ENCODE measurements at regions not wholly inside any gene's neighbourhood (a gene's known extent, or its start where the extent isn't known, plus 50 kb on each side); places are given as distances from the start of the nearest gene placed in this dataset.

GRCh38 chr1:237998581-237998980 lies 107.9 kb upstream of the ZP4 start:
- Histone ChIP-seq H3K36me3 (ENCODE audit: control insufficient read depth, insufficient read depth, low read length) (no peaks in the 10 kb centered on the region), H3K4me3 (ENCODE audit: low read depth, low read length) (no peak overlapping the region), H3K27me3 (ENCODE audit: control insufficient read depth, insufficient read depth, low read length) (no peaks in the 10 kb centered on the region)
- no peak for DNase-seq (ENCODE audit: low read depth)
- TF ChIP-seq, protein P1, sequence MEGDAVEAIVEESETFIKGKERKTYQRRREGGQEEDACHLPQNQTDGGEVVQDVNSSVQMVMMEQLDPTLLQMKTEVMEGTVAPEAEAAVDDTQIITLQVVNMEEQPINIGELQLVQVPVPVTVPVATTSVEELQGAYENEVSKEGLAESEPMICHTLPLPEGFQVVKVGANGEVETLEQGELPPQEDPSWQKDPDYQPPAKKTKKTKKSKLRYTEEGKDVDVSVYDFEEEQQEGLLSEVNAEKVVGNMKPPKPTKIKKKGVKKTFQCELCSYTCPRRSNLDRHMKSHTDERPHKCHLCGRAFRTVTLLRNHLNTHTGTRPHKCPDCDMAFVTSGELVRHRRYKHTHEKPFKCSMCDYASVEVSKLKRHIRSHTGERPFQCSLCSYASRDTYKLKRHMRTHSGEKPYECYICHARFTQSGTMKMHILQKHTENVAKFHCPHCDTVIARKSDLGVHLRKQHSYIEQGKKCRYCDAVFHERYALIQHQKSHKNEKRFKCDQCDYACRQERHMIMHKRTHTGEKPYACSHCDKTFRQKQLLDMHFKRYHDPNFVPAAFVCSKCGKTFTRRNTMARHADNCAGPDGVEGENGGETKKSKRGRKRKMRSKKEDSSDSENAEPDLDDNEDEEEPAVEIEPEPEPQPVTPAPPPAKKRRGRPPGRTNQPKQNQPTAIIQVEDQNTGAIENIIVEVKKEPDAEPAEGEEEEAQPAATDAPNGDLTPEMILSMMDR (IDR thresholded peaks at IDR 0.05; ENCODE audit: insufficient read depth, low read length, poor library complexity, severe bottlenecking), result no peak

DNA sequence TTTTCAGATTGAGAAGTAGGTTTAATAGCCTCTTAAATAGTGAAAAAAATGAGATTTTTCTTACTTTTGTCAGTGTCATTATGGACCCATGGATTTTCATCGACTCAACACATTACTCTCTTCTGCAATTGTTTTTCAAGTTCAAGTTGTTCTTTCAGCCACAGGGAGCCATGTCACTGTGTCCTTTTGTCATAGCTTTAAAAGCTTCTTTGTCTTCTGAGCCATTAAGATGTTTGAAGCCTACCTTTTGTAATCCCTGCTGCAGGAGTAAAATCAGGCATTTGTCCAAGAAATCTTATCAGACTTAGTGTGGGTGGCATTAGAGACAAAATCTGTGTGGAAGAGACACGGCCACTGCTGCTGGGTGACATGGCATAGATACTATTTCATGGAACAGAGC lies 92.8 kb upstream of the ZP4 start:
- Histone ChIP-seq H3K36me3 (ENCODE audit: control insufficient read depth, insufficient read depth, low read length) (no peaks in the 10 kb centered on the region), H3K4me3 (ENCODE audit: low read depth, low read length) (no peak overlapping the region), H3K27me3 (ENCODE audit: control insufficient read depth, insufficient read depth, low read length) (no peaks in the 10 kb centered on the region)
- no peak for DNase-seq (ENCODE audit: low read depth)
- TF ChIP-seq, protein P1 (IDR thresholded peaks at IDR 0.05; ENCODE audit: insufficient read depth, low read length, poor library complexity, severe bottlenecking), result no peak

- Histone ChIP-seq H3K27me3 (ENCODE audit: control insufficient read depth, insufficient read depth, low read length) (no peaks in the 10 kb centered on the region), H3K4me3 (ENCODE audit: low read depth, low read length) (no peak overlapping the region), H3K36me3 (ENCODE audit: control insufficient read depth, insufficient read depth, low read length) (no peaks in the 10 kb centered on the region)
- TF ChIP-seq, protein P1 (IDR thresholded peaks at IDR 0.05; ENCODE audit: insufficient read depth, low read length, poor library complexity, severe bottlenecking), result no peak
- DNase-seq (ENCODE audit: low read depth), result no peak
Observed at GRCh38 chr1:237981223-237981622, 90.5 kb upstream of the ZP4 start.

DNA sequence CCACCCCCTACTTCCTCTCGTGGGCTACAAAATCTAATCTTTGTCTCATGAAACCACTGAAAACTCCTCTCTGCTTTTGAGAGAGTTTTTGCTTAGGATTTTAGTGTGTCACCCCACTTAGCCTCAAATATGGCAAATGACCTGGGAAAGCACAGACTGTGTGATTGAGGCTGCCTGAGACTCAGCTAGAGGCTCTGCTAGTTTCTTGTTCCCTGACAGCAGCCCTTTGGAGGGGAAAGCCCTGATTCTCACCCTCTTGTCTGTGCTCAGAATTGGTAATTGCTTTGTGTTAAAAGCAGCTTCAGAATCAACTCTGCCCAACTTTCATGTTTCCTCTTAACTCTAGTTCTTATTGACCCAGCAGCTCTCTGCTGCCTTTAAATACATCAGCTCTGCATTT lies 85.6 kb upstream of the ZP4 start:
- Histone ChIP-seq H3K36me3 (ENCODE audit: control insufficient read depth, insufficient read depth, low read length) (no peaks in the 10 kb centered on the region), H3K4me3 (ENCODE audit: low read depth, low read length) (no peak overlapping the region), H3K27me3 (ENCODE audit: control insufficient read depth, insufficient read depth, low read length) (no peaks in the 10 kb centered on the region)
- TF ChIP-seq, protein P1 (IDR thresholded peaks at IDR 0.05; ENCODE audit: insufficient read depth, low read length, poor library complexity, severe bottlenecking), result no peak
- DNase-seq (ENCODE audit: low read depth), result no peak

DNA sequence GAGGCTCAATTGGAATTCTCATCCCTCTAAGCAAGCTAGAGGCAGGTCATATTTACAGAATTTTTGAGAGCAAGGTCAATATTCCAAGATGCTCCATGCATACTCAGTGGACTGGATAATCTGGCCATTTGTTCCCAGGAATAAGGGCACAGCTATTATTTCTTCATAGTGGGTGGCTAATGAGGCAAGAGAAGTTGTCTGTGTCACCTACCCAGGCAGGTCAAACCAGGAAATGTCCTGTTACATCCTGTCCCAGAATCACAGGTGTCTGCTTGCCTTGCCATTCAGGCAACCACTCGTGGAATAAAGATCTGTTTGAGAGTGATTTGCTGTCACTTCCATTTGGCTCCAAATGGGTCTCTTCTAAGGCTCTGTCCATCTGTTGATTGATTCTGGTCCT lies 85.2 kb upstream of the ZP4 start:
- Histone ChIP-seq H3K36me3 (ENCODE audit: control insufficient read depth, insufficient read depth, low read length) (no peaks in the 10 kb centered on the region), H3K4me3 (ENCODE audit: low read depth, low read length) (no peak overlapping the region), H3K27me3 (ENCODE audit: control insufficient read depth, insufficient read depth, low read length) (no peaks in the 10 kb centered on the region)
- no peak for DNase-seq (ENCODE audit: low read depth)
- TF ChIP-seq, protein P1 (IDR thresholded peaks at IDR 0.05; ENCODE audit: insufficient read depth, low read length, poor library complexity, severe bottlenecking), result no peak

DNA sequence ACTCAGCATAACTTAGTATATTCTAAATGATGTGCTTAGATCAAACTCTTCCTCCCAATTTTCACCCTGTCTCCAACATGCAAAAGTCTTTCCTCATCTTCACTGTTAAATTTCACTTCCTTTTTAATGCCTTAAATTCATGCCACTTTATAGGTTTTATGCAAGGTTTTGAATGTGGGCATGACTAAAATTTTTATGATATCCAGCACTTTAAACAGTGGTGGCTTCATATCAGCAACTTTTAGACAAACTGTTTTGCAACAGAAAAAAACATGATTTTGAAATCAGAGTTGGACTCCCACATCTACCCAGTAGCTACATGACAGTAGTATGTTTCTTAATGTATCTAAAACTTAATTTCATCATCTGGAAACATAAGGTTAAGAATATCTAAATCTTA lies 84.7 kb upstream of the ZP4 start:
- no peak overlapping the region for H3K4me3 ChIP-seq (ENCODE audit: low read depth, low read length)
- H3K36me3 ChIP-seq (ENCODE audit: control insufficient read depth, insufficient read depth, low read length), result no peaks in the 10 kb centered on the region
- TF ChIP-seq, protein P1 (IDR thresholded peaks at IDR 0.05; ENCODE audit: insufficient read depth, low read length, poor library complexity, severe bottlenecking), result no peak
- no peaks in the 10 kb centered on the region for H3K27me3 ChIP-seq (ENCODE audit: control insufficient read depth, insufficient read depth, low read length)
- no peak for DNase-seq (ENCODE audit: low read depth)

Measured in kidney epithelial cell (primary cell).